Retinal pigment epithelial cell (primary cell): ENCODE measurements at regions not wholly inside any gene's neighbourhood (a gene's known extent, or its start where the extent isn't known, plus 50 kb on each side); places are given as distances from the start of the nearest gene placed in this dataset.

ENCODE experiments used
- DNase-seq: peaks from one replicate; pipeline ENCODE4 v3.0.0-alpha.2; 2010; ENCODE audit warnings: low read depth
- H3K4me3 ChIP-seq: 2 replicates; pipeline ENCODE4 v1.5.1; 2011; ENCODE audit warnings: mild to moderate bottlenecking, low read length, control low read depth, moderate library complexity
- CTCF ChIP-seq: conservative IDR thresholded peaks from 2 replicates; pipeline ENCODE4 v1.5.1; 2011; ENCODE audit warnings: low read depth, low read length, control low read depth, inconsistent platforms

- DNase-seq: peak; percentile 76
- no peak overlapping the region for H3K4me3 ChIP-seq
- TF ChIP-seq CTCF: no peak
Measured at GRCh38 chr13:90447734-90448101, 899.8 kb upstream of the MIR17HG start.

GRCh38 chr13:90448466-90449037 is 898.9 kb upstream of the MIR17HG start:
- H3K4me3 ChIP-seq: no peak overlapping the region
- no peak for DNase-seq
- no peak for TF ChIP-seq CTCF

GRCh38 chr13:90453342-90453741 is 894.1 kb upstream of the MIR17HG start:
- TF ChIP-seq CTCF: no peak
- no peak overlapping the region for H3K4me3 ChIP-seq
- DNase-seq: no peak

- no peak overlapping the region for H3K4me3 ChIP-seq
- TF ChIP-seq CTCF: no peak
- no peak for DNase-seq
Measured at GRCh38 chr13:90454002-90454636, 893.4 kb upstream of the MIR17HG start.

GRCh38 chr13:90455067-90455466 is 892.4 kb upstream of the MIR17HG start:
- no peak for DNase-seq
- H3K4me3 ChIP-seq: no peak overlapping the region
- no peak for TF ChIP-seq CTCF

GRCh38 chr13:90455823-90456222 is 891.7 kb upstream of the MIR17HG start:
- DNase-seq: no peak
- no peak for TF ChIP-seq CTCF

GRCh38 chr13:90461398-90461797 is 886.1 kb upstream of the MIR17HG start:
- TF ChIP-seq CTCF: no peak
- DNase-seq: no peak
- no peak overlapping the region for H3K4me3 ChIP-seq

More at GRCh38 chr13:90455823-90456222, 891.7 kb upstream of the MIR17HG start:
- H3K4me3 ChIP-seq: no peak overlapping the region
